SU-DHL-6 (cell line): ENCODE measurements at regions not wholly inside any gene's neighbourhood (a gene's known extent, or its start where the extent isn't known, plus 50 kb on each side); places are given as distances from the start of the nearest gene placed in this dataset.

Experiments
- H2AFZ ChIP-seq: fragments of 200-600 bp; sonication (generic); 2 replicates; pipeline ENCODE4 v1.6.1; 2014; ENCODE audit warnings: low read depth, mild to moderate bottlenecking, moderate library complexity, mixed read lengths, antibody characterized with exemption, low read length; ENCODE audit not compliant: severe bottlenecking
- H3F3A ChIP-seq: fragments of 200-600 bp; shearing (Covaris generic); 2 replicates; pipeline ENCODE4 v1.6.0; 2016; ENCODE audit warnings: antibody characterized with exemption, mild to moderate bottlenecking; ENCODE audit not compliant: insufficient read depth
- H3K27ac ChIP-seq: fragments of 200-600 bp; sonication (generic); 2 replicates; pipeline ENCODE4 v1.5.1; 2016; ENCODE audit warnings: low read depth, mild to moderate bottlenecking, low read length, moderate library complexity, mixed read lengths
- H3K27me3 ChIP-seq: fragments of 200-600 bp; sonication (generic), shearing (Covaris generic); 2 replicates; pipeline ENCODE4 v1.6.0; 2014; ENCODE audit warnings: mild to moderate bottlenecking, low read length
- H3K36me3 ChIP-seq: fragments of 200-600 bp; sonication (generic); 2 replicates; pipeline ENCODE4 v1.6.1; 2014; ENCODE audit warnings: mild to moderate bottlenecking, low read length, mixed read lengths
- H3K4me2 ChIP-seq: fragments of 300-600, 200-600 bp; shearing (Covaris generic), sonication (generic); 2 replicates; pipeline ENCODE4 v1.6.0; 2014; ENCODE audit warnings: low read length, low read depth, mild to moderate bottlenecking; ENCODE audit not compliant: poor library complexity, severe bottlenecking
- H3K4me3 ChIP-seq: fragments of 200-600 bp; sonication (generic); 2 replicates; pipeline ENCODE4 v1.5.1; 2014; ENCODE audit warnings: antibody characterized with exemption, low read length, mild to moderate bottlenecking, mixed read lengths; ENCODE audit not compliant: insufficient read depth, poor library complexity, severe bottlenecking
- H3K79me2 ChIP-seq: fragments of 200-600 bp; sonication (generic); 2 replicates; pipeline ENCODE4 v1.6.1; 2014; ENCODE audit warnings: mild to moderate bottlenecking, low read length, moderate library complexity; ENCODE audit not compliant: insufficient read depth
- H3K9ac ChIP-seq: fragments of 200-600 bp; sonication (generic); 2 replicates; pipeline ENCODE4 v1.7.0; 2014; ENCODE audit warnings: mild to moderate bottlenecking, low read length
- H3K9me2 ChIP-seq: fragments of 200-600 bp; sonication (generic); replicated peaks from 2 replicates; pipeline ENCODE4 v1.6.1; 2014; ENCODE audit warnings: low read length; ENCODE audit not compliant: insufficient read depth
- H3K9me3 ChIP-seq: fragments of 200-600 bp; sonication (generic); 2 replicates; pipeline ENCODE4 v1.6.1; 2014; ENCODE audit warnings: low read length, mixed read lengths; ENCODE audit not compliant: insufficient read depth
- H4K20me1 ChIP-seq: fragments of 200-600 bp; sonication (generic); 2 replicates; pipeline ENCODE4 v1.6.1; 2014; ENCODE audit warnings: low read depth, mild to moderate bottlenecking, antibody characterized with exemption, low read length, moderate library complexity, mixed read lengths
- EZH2phosphoT487 ChIP-seq: fragments of 200-600 bp; sonication (generic), shearing (Covaris generic); conservative IDR thresholded peaks from 2 replicates; pipeline ENCODE4 v1.6.1; 2018; ENCODE audit warnings: mild to moderate bottlenecking, antibody characterized with exemption, low read length, moderate library complexity, mixed read lengths
- TF ChIP-seq, protein P1 (sequence below): fragments of 200-600 bp; sonication (generic); IDR thresholded peaks from one replicate; pipeline ENCODE4 v1.5.1; 2017; ENCODE audit warnings: antibody characterized with exemption, mild to moderate bottlenecking, low read length, moderate library complexity; ENCODE audit not compliant: insufficient read depth, poor library complexity, severe bottlenecking

DNA sequence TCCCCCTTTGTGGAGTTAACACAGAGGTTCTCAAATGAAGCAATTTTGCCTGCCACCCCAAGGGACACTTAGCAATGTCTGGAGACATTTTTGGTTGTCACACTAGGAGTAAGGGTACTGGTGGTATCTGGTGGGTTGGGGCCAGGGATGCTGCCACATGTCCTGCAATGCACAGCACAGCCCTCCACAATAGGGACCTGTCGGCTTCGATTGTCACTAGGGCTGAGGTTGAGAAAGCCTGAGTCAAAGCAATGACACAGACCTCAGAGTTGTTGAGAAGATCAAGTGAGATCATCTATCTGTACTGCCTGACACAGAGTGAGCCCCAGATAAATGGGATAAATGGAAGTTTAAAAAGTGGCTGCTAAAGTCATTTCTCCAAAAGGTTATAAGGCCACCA is 249.2 kb upstream of the KLF4 start:
- no peaks in the 10 kb centered on the region for H3K36me3 ChIP-seq
- no peak overlapping the region for H3K9ac ChIP-seq
- H3K79me2 ChIP-seq, result no peaks in the 10 kb centered on the region
- H4K20me1 ChIP-seq, result no peaks in the 10 kb centered on the region
- no peaks in the 10 kb centered on the region for H3F3A ChIP-seq
- H2AFZ ChIP-seq, result no peak overlapping the region
- H3K27me3 ChIP-seq, result no peaks in the 10 kb centered on the region
- no peaks in the 10 kb centered on the region for H3K9me2 ChIP-seq
- H3K27ac ChIP-seq, result no peak overlapping the region
- TF ChIP-seq EZH2phosphoT487, result no peak
- TF ChIP-seq, protein P1, sequence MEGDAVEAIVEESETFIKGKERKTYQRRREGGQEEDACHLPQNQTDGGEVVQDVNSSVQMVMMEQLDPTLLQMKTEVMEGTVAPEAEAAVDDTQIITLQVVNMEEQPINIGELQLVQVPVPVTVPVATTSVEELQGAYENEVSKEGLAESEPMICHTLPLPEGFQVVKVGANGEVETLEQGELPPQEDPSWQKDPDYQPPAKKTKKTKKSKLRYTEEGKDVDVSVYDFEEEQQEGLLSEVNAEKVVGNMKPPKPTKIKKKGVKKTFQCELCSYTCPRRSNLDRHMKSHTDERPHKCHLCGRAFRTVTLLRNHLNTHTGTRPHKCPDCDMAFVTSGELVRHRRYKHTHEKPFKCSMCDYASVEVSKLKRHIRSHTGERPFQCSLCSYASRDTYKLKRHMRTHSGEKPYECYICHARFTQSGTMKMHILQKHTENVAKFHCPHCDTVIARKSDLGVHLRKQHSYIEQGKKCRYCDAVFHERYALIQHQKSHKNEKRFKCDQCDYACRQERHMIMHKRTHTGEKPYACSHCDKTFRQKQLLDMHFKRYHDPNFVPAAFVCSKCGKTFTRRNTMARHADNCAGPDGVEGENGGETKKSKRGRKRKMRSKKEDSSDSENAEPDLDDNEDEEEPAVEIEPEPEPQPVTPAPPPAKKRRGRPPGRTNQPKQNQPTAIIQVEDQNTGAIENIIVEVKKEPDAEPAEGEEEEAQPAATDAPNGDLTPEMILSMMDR, result no peak
- H3K4me2 ChIP-seq, result no peak overlapping the region
- H3K9me3 ChIP-seq, result no peaks in the 10 kb centered on the region
- no peak overlapping the region for H3K4me3 ChIP-seq

DNA sequence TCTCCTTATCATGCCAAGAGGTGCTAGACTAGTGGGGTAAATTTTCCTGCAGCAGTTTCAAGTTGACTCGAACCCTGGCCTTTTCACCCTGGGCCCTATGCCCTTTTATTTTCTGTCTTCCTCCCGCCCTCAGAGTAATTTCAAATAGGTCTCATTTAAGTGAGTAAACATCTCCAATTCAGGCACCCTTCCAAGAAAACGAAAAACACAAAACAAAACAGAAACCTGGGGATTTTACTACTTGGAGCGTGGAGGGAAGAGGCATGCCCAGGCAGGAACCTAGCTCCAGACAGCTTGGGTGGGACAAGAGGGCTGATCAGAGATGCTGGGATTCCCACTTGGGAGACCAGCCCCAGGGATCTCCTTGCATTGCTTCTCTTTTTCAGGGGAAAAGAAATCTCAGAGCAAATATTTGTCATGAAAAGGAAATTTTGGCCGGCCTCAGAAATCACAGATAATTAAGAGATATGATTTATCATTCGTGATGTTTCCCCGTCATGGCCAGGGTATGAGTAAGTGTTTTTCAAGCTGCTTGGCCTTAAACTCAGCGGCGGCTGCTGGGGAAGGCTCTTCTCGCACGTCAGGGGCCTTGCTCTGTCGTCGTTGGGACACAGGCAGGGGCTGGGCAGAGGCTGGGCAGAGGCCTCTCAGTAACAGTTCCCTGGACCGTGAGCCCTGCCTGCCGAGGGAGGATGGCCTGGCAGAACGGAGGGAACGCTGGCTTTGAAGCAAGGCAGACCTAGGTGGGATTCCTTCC is 248.6 kb upstream of the KLF4 start:
- no peaks in the 10 kb centered on the region for H3K9me2 ChIP-seq
- no peak overlapping the region for H3K27ac ChIP-seq
- no peaks in the 10 kb centered on the region for H3F3A ChIP-seq
- no peak overlapping the region for H3K4me2 ChIP-seq
- no peaks in the 10 kb centered on the region for H3K9me3 ChIP-seq
- no peak for TF ChIP-seq EZH2phosphoT487
- TF ChIP-seq, protein P1, result no peak
- H4K20me1 ChIP-seq, result no peaks in the 10 kb centered on the region
- no peak overlapping the region for H3K9ac ChIP-seq
- no peaks in the 10 kb centered on the region for H3K79me2 ChIP-seq
- no peaks in the 10 kb centered on the region for H3K27me3 ChIP-seq
- H3K36me3 ChIP-seq, result no peaks in the 10 kb centered on the region
- H3K4me3 ChIP-seq, result no peak overlapping the region
- H2AFZ ChIP-seq, result no peak overlapping the region

DNA sequence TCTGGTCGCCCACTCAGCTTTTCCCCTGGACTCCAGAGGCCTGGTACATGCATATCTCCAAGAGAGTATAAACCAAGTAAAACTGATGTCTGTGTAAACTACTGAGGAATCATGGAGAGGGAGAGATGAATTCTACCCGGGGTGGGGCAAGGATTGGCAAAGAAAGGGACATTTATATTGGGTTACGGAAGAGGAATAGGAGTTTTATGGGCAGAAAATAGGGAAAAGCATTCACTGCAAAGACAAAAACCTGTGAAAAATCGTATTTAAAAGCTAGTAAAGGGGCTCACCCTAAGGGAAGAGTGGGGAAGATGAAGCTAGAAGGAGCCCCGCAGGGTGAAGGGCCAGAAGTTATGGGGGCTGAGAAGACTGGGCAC is 248.0 kb upstream of the KLF4 start:
- no peak overlapping the region for H2AFZ ChIP-seq
- H3F3A ChIP-seq, result no peaks in the 10 kb centered on the region
- H3K27me3 ChIP-seq, result no peaks in the 10 kb centered on the region
- H3K9me2 ChIP-seq, result no peaks in the 10 kb centered on the region
- no peak overlapping the region for H3K9ac ChIP-seq
- no peaks in the 10 kb centered on the region for H3K36me3 ChIP-seq
- no peak overlapping the region for H3K27ac ChIP-seq
- H4K20me1 ChIP-seq, result no peaks in the 10 kb centered on the region
- no peak overlapping the region for H3K4me2 ChIP-seq
- no peaks in the 10 kb centered on the region for H3K9me3 ChIP-seq
- no peaks in the 10 kb centered on the region for H3K79me2 ChIP-seq
- H3K4me3 ChIP-seq, result no peak overlapping the region
- no peak for TF ChIP-seq EZH2phosphoT487
- TF ChIP-seq, protein P1, result no peak
